ENCODE measurements at regions not wholly inside any gene's neighbourhood (a gene's known extent, or its start where the extent isn't known, plus 50 kb on each side); places are given as distances from the start of the nearest gene placed in this dataset.

DNA sequence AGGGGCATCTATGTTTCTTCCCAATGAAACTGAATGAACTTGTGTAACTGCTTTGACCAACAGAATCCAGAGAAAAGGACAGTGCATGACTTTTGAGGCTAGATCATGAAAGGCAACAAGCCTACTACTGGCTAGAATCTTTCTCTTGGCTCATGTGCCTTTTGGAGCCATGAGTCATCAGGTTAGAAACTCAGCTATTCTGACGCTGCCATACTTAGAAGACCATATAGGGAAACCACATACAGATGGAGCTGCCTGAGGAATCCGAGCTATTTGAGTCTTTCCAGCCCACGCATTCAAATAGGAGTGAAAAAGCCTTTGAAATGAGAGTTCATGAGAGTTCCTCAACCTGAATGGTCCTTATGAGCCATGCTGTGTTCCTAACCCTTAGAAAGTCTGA, 738.5 kb upstream of the CHRM3 start:
- no peak for DNase-seq (ENCODE audit: low spot score)
- H3K27ac ChIP-seq: no peak overlapping the region
- no peaks in the 10 kb centered on the region for H3K36me3 ChIP-seq
- 35% methylated on average over 3 of the region's 3 CpGs for WGBS
- H3K9me3 ChIP-seq: no peaks in the 10 kb centered on the region
- H3K27me3 ChIP-seq (replicated peaks; ENCODE audit: insufficient read depth): no peaks in the 10 kb centered on the region
- no peaks in the 10 kb centered on the region for H3K4me1 ChIP-seq (replicated peaks)
- intact Hi-C loops (cut with DNase I): no loop called here
- H3K4me3 ChIP-seq: no peak overlapping the region
- TF ChIP-seq POLR2A (IDR thresholded peaks at IDR 0.05): no peak
- TF ChIP-seq POLR2AphosphoS5 (IDR thresholded peaks at IDR 0.05): no peak
- TF ChIP-seq, protein P1, sequence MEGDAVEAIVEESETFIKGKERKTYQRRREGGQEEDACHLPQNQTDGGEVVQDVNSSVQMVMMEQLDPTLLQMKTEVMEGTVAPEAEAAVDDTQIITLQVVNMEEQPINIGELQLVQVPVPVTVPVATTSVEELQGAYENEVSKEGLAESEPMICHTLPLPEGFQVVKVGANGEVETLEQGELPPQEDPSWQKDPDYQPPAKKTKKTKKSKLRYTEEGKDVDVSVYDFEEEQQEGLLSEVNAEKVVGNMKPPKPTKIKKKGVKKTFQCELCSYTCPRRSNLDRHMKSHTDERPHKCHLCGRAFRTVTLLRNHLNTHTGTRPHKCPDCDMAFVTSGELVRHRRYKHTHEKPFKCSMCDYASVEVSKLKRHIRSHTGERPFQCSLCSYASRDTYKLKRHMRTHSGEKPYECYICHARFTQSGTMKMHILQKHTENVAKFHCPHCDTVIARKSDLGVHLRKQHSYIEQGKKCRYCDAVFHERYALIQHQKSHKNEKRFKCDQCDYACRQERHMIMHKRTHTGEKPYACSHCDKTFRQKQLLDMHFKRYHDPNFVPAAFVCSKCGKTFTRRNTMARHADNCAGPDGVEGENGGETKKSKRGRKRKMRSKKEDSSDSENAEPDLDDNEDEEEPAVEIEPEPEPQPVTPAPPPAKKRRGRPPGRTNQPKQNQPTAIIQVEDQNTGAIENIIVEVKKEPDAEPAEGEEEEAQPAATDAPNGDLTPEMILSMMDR (IDR thresholded peaks at IDR 0.05): no peak

DNA sequence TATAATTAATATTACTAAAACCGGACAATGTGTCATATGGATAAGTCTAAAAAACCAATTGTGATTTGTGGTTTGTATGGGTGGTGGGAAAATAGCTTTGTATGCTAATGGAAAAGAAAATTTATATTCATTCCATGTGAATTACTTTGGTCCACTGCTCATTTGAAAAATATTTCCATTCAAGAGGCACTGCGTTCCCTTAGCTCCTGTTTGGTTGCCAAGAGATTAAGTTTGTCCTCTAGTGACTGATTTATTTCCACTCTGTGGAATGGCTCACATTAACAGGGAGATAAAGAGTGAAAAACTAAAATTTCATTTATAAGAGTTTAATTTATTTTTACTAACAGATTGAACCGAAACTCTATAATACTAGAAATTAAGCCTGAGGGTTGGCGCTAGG, 744.1 kb upstream of the CHRM3 start:
- H3K9me3 ChIP-seq: no peaks in the 10 kb centered on the region
- H3K4me3 ChIP-seq: no peak overlapping the region
- H3K36me3 ChIP-seq: no peaks in the 10 kb centered on the region
- no peaks in the 10 kb centered on the region for H3K4me1 ChIP-seq (replicated peaks)
- 77% methylated on average over 4 of the region's 4 CpGs for WGBS
- H3K27me3 ChIP-seq (replicated peaks; ENCODE audit: insufficient read depth): no peaks in the 10 kb centered on the region
- intact Hi-C loops (cut with DNase I): no loop called here
- no peak for DNase-seq (ENCODE audit: low spot score)
- no peak overlapping the region for H3K27ac ChIP-seq
- TF ChIP-seq POLR2A (IDR thresholded peaks at IDR 0.05): no peak

DNA sequence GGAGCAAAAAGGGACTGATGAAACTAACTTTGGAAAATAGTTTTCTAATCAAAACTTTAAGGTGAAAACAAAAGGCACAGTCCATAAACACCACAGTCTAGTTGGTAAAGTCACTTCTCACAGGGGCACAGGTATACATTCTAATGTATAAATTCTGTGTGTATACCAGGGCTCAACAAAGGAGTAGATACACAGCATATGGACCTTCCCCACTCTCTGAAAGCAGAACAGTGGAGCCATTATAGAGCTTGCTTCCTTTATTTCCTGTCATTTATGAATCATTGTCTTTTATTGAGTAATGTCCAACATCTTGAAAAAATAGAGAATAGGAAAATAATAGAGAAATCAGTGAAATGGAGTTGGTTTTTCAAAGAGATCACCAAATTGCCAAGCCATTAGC, 746.5 kb upstream of the CHRM3 start:
- Histone ChIP-seq H3K4me3 (no peak overlapping the region), H3K4me1 (replicated peaks) (no peaks in the 10 kb centered on the region), H3K36me3 (no peaks in the 10 kb centered on the region), H3K27ac (no peak overlapping the region), H3K27me3 (replicated peaks; ENCODE audit: insufficient read depth) (no peaks in the 10 kb centered on the region), H3K9me3 (no peaks in the 10 kb centered on the region)
- no peak for DNase-seq (ENCODE audit: low spot score)
- intact Hi-C loops (cut with DNase I): no loop called here
- TF ChIP-seq POLR2A (IDR thresholded peaks at IDR 0.05): no peak
- TF ChIP-seq, protein P1 (IDR thresholded peaks at IDR 0.05): no peak

DNA sequence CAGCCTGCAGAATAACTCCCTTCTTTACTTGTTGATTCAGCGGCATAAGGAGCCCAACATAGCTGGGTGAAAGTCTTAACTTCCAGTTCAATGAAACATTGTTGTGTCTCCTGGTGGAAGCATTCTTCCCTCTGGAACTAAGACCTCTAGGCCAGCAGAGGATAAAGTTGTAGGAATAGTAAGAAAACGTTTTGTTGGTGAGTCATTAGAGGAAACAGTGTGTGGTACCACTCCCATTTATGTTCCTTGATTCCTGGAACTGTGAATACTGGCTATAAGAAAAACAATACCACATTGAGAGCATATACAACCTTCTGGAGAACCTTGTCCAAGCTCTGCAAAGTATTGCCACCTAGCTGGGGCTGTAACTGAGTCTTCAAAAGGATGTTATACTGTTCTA, 737.4 kb upstream of the ZP4 start:
- Histone ChIP-seq H3K27me3 (replicated peaks; ENCODE audit: insufficient read depth) (no peaks in the 10 kb centered on the region), H3K27ac (no peak overlapping the region), H3K4me1 (replicated peaks) (no peaks in the 10 kb centered on the region), H3K4me3 (no peak overlapping the region), H3K36me3 (no peaks in the 10 kb centered on the region), H3K9me3 (no peaks in the 10 kb centered on the region)
- TF ChIP-seq POLR2A (IDR thresholded peaks at IDR 0.05): no peak
- TF ChIP-seq, protein P1 (IDR thresholded peaks at IDR 0.05): no peak
- TF ChIP-seq POLR2AphosphoS5 (IDR thresholded peaks at IDR 0.05): no peak
- intact Hi-C loops (cut with DNase I): no loop called here
- DNase-seq (ENCODE audit: low spot score): no peak
- WGBS: 58% methylated on average over 2 of the region's 2 CpGs

DNA sequence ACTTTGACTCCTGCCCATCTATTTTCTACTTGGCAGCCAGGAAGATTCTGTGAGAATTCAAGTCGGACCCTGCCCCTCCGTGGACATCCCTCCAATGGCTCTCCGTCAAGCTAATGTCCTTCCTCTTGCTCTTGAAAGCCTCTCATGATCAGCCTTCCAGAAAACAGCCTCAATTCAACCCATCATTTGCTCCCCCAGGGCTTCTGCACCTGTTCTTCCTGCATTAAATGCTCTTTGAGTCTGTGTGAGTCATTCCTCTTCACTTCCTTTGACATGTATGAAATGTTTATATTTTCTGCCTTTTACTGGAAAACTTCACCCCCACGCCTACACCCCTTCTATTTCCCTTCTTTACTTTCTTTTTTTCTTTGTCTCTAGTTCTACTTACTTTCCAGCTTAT, 734.1 kb upstream of the ZP4 start:
- H3K27ac ChIP-seq: no peak overlapping the region
- H3K9me3 ChIP-seq: no peaks in the 10 kb centered on the region
- no peak overlapping the region for H3K4me3 ChIP-seq
- 70% methylated on average over 4 of the region's 4 CpGs for WGBS
- H3K36me3 ChIP-seq: no peaks in the 10 kb centered on the region
- DNase-seq (ENCODE audit: low spot score): no peak
- H3K4me1 ChIP-seq (replicated peaks): no peaks in the 10 kb centered on the region
- intact Hi-C loops (cut with DNase I): no loop called here
- TF ChIP-seq POLR2AphosphoS5 (IDR thresholded peaks at IDR 0.05) (no peak), POLR2A (IDR thresholded peaks at IDR 0.05) (no peak)
- TF ChIP-seq, protein P1 (IDR thresholded peaks at IDR 0.05): no peak
- H3K27me3 ChIP-seq (replicated peaks; ENCODE audit: insufficient read depth): no peaks in the 10 kb centered on the region
